ENCODE measurements at regions not wholly inside any gene's neighbourhood (a gene's known extent, or its start where the extent isn't known, plus 50 kb on each side); places are given as distances from the start of the nearest gene placed in this dataset.

DNA sequence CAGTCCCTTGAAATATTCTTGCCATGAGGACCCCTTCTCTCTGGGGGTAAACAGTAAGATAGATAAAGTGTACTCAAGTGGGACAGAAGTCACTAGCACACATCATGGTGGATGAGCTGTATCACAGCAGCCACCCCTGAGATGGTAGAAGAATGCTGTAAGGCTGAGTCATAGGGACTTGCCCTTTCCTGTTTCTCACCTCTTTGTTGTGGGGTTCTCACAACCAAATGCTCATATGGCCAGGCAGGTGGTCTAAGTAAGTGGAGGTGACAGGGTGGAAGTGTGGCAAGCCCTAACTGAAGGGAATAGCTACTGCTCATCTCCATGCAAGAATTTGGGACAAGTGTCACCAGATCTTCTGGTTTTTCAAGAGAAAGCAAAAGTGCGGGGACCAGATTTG is 202.7 kb upstream of the SLC14A2 start:
- H3K4me3 ChIP-seq (replicated peaks in 1 of 3; ENCODE audit: low read depth in 2 of 3, low read length in 3 of 3): no peak overlapping the region
- peaks cover 1 to 2% (median 2%) of the 10 kb centered on the region in 3 donors for H3K27me3 Mint-ChIP-seq (ENCODE audit: low read depth in 3 of 3)
- no peaks in the 10 kb centered on the region for H3K4me1 Mint-ChIP-seq
- H3K27ac Mint-ChIP-seq: no peak overlapping the region
- H3K9ac ChIP-seq (ENCODE audit: insufficient read depth, low read length, poor library complexity, severe bottlenecking): no peak overlapping the region
- H3K9me3 ChIP-seq (replicated peaks in 1 of 2; ENCODE audit: control insufficient read depth in 1 of 2, insufficient read depth in 1 of 2, low read length in 2 of 2): no peaks in the 10 kb centered on the region
- WGBS (ENCODE audit: insufficient coverage): no CpG with 5 or more reads among the region's 1 CpG
- no peaks in the 10 kb centered on the region for H3K36me3 ChIP-seq (replicated peaks in 1 of 2; ENCODE audit: control insufficient read depth in 1 of 2, insufficient read depth in 2 of 2, low read length in 2 of 2)
- no peak overlapping the region for H3K4me3 Mint-ChIP-seq
- H3K36me3 Mint-ChIP-seq: no peaks in the 10 kb centered on the region
- H3K27me3 ChIP-seq (ENCODE audit: control insufficient read depth in 2 of 2, insufficient read depth in 2 of 2, low read length in 2 of 2): no peaks in the 10 kb centered on the region
- TF ChIP-seq CTCF (IDR thresholded peaks at IDR 0.05): no peak
- H3K4me1 ChIP-seq (ENCODE audit: control insufficient read depth in 1 of 2, insufficient read depth in 2 of 2, low read length in 2 of 2): no peaks in the 10 kb centered on the region
- intact Hi-C loops (cut with micrococcal nuclease): no loop called here
- no peaks in the 10 kb centered on the region for H3K79me2 ChIP-seq (ENCODE audit: insufficient read depth, low read length)
- DNase-seq: no peak
- H4K20me1 ChIP-seq (ENCODE audit: insufficient read depth, low read length): no peaks in the 10 kb centered on the region
- H3K27ac ChIP-seq (ENCODE audit: low read depth in 1 of 2, low read length in 2 of 2): no peak overlapping the region
- H2AFZ ChIP-seq (ENCODE audit: insufficient read depth, low read depth, low read length, poor library complexity, severe bottlenecking): no peak overlapping the region
- peaks cover 0 to 8% (median 3%) of the 10 kb centered on the region in 7 donors for H3K9me3 Mint-ChIP-seq
- no peak overlapping the region for H3K4me2 ChIP-seq (replicated peaks; ENCODE audit: extremely low read depth, low read length, poor library complexity, severe bottlenecking)

DNA sequence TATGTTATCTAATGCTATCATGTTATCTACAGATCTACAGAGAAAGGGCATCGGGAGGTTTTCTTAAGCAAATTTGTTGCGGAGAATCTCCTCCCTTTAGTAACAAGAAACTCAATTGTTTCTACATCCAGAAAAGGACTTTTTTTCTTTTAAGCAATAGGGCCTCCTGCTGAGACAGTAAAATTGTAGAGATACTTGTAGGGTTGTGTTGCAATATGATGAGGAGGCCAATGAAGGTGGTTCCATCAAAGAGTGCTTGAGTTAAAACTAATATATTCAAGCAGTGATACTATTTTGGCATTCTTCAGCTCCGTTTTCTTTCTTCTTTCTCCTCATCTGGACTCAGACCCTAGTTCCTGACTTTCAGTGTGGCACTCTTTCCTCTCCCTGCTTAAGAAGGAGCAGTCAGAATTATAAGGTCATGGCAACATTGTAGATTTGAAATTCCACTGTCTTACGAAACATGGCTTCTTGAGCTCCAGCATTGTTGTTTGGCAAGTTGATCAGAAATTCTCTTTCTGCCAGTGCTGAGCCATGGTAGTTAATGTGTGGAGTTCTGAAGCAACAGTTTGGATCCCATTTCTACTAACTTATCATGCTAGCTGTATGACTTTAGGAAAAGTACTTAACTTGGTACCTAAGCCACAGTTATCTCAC is 202.0 kb upstream of the SLC14A2 start:
- H3K4me3 ChIP-seq (replicated peaks in 1 of 3; ENCODE audit: low read depth in 2 of 3, low read length in 3 of 3): no peak overlapping the region
- DNase-seq: no peak
- no peak overlapping the region for H3K27ac ChIP-seq (ENCODE audit: low read depth in 1 of 2, low read length in 2 of 2)
- Mint-ChIP-seq H3K36me3 (no peaks in the 10 kb centered on the region), H3K27me3 (ENCODE audit: low read depth in 3 of 3) (peaks cover 1 to 2% (median 2%) of the 10 kb centered on the region in 3 donors), H3K27ac (no peak overlapping the region), H3K4me1 (no peaks in the 10 kb centered on the region), H3K4me3 (no peak overlapping the region), H3K9me3 (peaks cover 0 to 8% (median 3%) of the 10 kb centered on the region in 7 donors)
- H2AFZ ChIP-seq (ENCODE audit: insufficient read depth, low read depth, low read length, poor library complexity, severe bottlenecking): no peak overlapping the region
- no peaks in the 10 kb centered on the region for H3K79me2 ChIP-seq (ENCODE audit: insufficient read depth, low read length)
- H3K4me2 ChIP-seq (replicated peaks; ENCODE audit: extremely low read depth, low read length, poor library complexity, severe bottlenecking): no peak overlapping the region
- H3K9me3 ChIP-seq (replicated peaks in 1 of 2; ENCODE audit: control insufficient read depth in 1 of 2, insufficient read depth in 1 of 2, low read length in 2 of 2): no peaks in the 10 kb centered on the region
- intact Hi-C loops (cut with micrococcal nuclease): no loop called here
- no peaks in the 10 kb centered on the region for H3K4me1 ChIP-seq (ENCODE audit: control insufficient read depth in 1 of 2, insufficient read depth in 2 of 2, low read length in 2 of 2)
- TF ChIP-seq CTCF (IDR thresholded peaks at IDR 0.05): no peak
- no peak overlapping the region for H3K9ac ChIP-seq (ENCODE audit: insufficient read depth, low read length, poor library complexity, severe bottlenecking)
- no peaks in the 10 kb centered on the region for H3K36me3 ChIP-seq (replicated peaks in 1 of 2; ENCODE audit: control insufficient read depth in 1 of 2, insufficient read depth in 2 of 2, low read length in 2 of 2)
- no peaks in the 10 kb centered on the region for H4K20me1 ChIP-seq (ENCODE audit: insufficient read depth, low read length)
- no CpG with 5 or more reads among the region's 4 CpGs for WGBS (ENCODE audit: insufficient coverage)
- no peaks in the 10 kb centered on the region for H3K27me3 ChIP-seq (ENCODE audit: control insufficient read depth in 2 of 2, insufficient read depth in 2 of 2, low read length in 2 of 2)
